ENCODE measurements at regions not wholly inside any gene's neighbourhood (a gene's known extent, or its start where the extent isn't known, plus 50 kb on each side); places are given as distances from the start of the nearest gene placed in this dataset.

- no peak for ATAC-seq
- TF ChIP-seq ZNF565 (CRISPR knock-in tag; conservative IDR thresholded peaks at IDR 0.05; ENCODE audit: low read depth) (no peak), ZFP30 (CRISPR knock-in tag; IDR thresholded peaks at IDR 0.05) (no peak), RARB (CRISPR knock-in tag; IDR thresholded peaks at IDR 0.05) (no peak), ZNF70 (CRISPR knock-in tag; IDR thresholded peaks at IDR 0.05) (no peak), POU6F1 (CRISPR knock-in tag; IDR thresholded peaks at IDR 0.05; ENCODE audit: borderline replicate concordance, low read depth) (no peak), TSHZ2 (CRISPR knock-in tag; IDR thresholded peaks at IDR 0.05) (no peak), ESRRG (CRISPR knock-in tag; IDR thresholded peaks at IDR 0.05) (no peak), CSDC2 (CRISPR knock-in tag; IDR thresholded peaks at IDR 0.05) (no peak), CREB5 (CRISPR knock-in tag; IDR thresholded peaks at IDR 0.05; ENCODE audit: low read depth) (no peak), ZNF8 (CRISPR knock-in tag; IDR thresholded peaks at IDR 0.05) (no peak), PPARA (CRISPR knock-in tag; IDR thresholded peaks at IDR 0.05; ENCODE audit: borderline replicate concordance) (no peak), ZFP3 (CRISPR knock-in tag; IDR thresholded peaks at IDR 0.05) (no peak)
Observed at GRCh38 chr12:31203261-31203660, 122.7 kb downstream of the SINHCAF start.

GRCh38 chr12:31205054-31205453, 120.9 kb downstream of the SINHCAF start:
- TF ChIP-seq PPARA (CRISPR knock-in tag; IDR thresholded peaks at IDR 0.05; ENCODE audit: borderline replicate concordance) (no peak), ISL1 (CRISPR knock-in tag; IDR thresholded peaks at IDR 0.05) (no peak), ZNF565 (CRISPR knock-in tag; conservative IDR thresholded peaks at IDR 0.05; ENCODE audit: low read depth) (no peak), TSHZ2 (CRISPR knock-in tag; IDR thresholded peaks at IDR 0.05) (no peak), GLIS3 (CRISPR knock-in tag; IDR thresholded peaks at IDR 0.05) (no peak), ZC3H10 (CRISPR knock-in tag; IDR thresholded peaks at IDR 0.05) (no peak), BACH2 (CRISPR knock-in tag; IDR thresholded peaks at IDR 0.05; ENCODE audit: borderline replicate concordance) (no peak), ZFP3 (CRISPR knock-in tag; IDR thresholded peaks at IDR 0.05) (no peak), CSRNP3 (CRISPR knock-in tag; IDR thresholded peaks at IDR 0.05) (no peak), TOX (CRISPR knock-in tag; IDR thresholded peaks at IDR 0.05; ENCODE audit: borderline replicate concordance) (no peak), OSR1 (CRISPR knock-in tag; IDR thresholded peaks at IDR 0.05) (no peak), ESRRG (CRISPR knock-in tag; IDR thresholded peaks at IDR 0.05) (no peak), SNAI2 (CRISPR knock-in tag; IDR thresholded peaks at IDR 0.05) (no peak), CSDC2 (CRISPR knock-in tag; IDR thresholded peaks at IDR 0.05) (no peak), RARB (CRISPR knock-in tag; IDR thresholded peaks at IDR 0.05) (no peak), CREB5 (CRISPR knock-in tag; IDR thresholded peaks at IDR 0.05; ENCODE audit: low read depth) (no peak), PATZ1 (CRISPR knock-in tag; IDR thresholded peaks at IDR 0.05; ENCODE audit: borderline replicate concordance) (no peak), POU6F1 (CRISPR knock-in tag; IDR thresholded peaks at IDR 0.05; ENCODE audit: borderline replicate concordance, low read depth) (no peak), ZFP30 (CRISPR knock-in tag; IDR thresholded peaks at IDR 0.05) (no peak), ARNTL (CRISPR knock-in tag; IDR thresholded peaks at IDR 0.05; ENCODE audit: borderline replicate concordance, low read depth) (no peak)
- no peak for ATAC-seq

Measured in SK-N-SH treated with all-trans-retinoic acid at 6 μM for 48 hours (cell line).